ENCODE measurements at regions not wholly inside any gene's neighbourhood (a gene's known extent, or its start where the extent isn't known, plus 50 kb on each side); places are given as distances from the start of the nearest gene placed in this dataset.

DNA sequence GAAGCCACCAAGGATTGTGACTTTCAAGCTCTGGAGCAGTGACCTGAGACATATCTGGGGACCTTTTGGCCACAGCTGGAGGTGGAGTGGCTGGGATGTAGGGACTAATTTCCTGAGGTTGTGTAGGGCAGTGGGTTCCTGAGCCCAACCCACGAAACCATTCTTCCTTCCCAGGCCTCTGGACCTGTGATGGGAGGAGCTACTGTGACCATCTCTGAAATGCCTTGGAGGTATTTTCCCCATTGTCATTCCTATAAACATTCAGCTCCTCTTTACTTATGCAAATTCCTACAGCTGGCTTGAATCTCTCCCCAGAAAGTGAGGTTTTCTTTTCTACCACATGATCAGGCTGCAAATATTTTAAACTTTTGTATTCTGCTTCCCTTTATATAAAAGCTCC is 172.6 kb downstream of the TUSC1 start:
- H3K4me2 ChIP-seq (ENCODE audit: low read depth, low read length) = no peak overlapping the region
- WGBS (ENCODE audit: low lambda C conversion rate) = 0% methylated on average over 1 of the region's 1 CpG
- no peak overlapping the region for H3K4me3 ChIP-seq (replicated peaks in 1 of 3; ENCODE audit: insufficient read depth in 1 of 3, low read depth in 2 of 3, low read length in 3 of 3)
- no peak for ATAC-seq
- H3K9me3 ChIP-seq (ENCODE audit: low read length) = peaks cover 85% of the 10 kb centered on the region
- no peak overlapping the region for H3K9ac ChIP-seq (ENCODE audit: insufficient read depth, low read depth, low read length)
- ChIA-PET POLR2A (no interaction called here), CTCF (ENCODE audit: low intra/inter-chr PET ratio, low total read pairs) (no interaction called here)
- FAIRE-seq = no peak
- TF ChIP-seq, protein P1, sequence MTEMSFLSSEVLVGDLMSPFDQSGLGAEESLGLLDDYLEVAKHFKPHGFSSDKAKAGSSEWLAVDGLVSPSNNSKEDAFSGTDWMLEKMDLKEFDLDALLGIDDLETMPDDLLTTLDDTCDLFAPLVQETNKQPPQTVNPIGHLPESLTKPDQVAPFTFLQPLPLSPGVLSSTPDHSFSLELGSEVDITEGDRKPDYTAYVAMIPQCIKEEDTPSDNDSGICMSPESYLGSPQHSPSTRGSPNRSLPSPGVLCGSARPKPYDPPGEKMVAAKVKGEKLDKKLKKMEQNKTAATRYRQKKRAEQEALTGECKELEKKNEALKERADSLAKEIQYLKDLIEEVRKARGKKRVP (CRISPR knock-in tag; IDR thresholded peaks at IDR 0.05) = no peak
- TF ChIP-seq ZFP36L2 (CRISPR knock-in tag; IDR thresholded peaks at IDR 0.05) = no peak
- TF ChIP-seq DMAP1 (CRISPR knock-in tag; IDR thresholded peaks at IDR 0.05) = no peak
- TF ChIP-seq, protein P2, sequence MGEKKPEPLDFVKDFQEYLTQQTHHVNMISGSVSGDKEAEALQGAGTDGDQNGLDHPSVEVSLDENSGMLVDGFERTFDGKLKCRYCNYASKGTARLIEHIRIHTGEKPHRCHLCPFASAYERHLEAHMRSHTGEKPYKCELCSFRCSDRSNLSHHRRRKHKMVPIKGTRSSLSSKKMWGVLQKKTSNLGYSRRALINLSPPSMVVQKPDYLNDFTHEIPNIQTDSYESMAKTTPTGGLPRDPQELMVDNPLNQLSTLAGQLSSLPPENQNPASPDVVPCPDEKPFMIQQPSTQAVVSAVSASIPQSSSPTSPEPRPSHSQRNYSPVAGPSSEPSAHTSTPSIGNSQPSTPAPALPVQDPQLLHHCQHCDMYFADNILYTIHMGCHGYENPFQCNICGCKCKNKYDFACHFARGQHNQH (CRISPR knock-in tag; IDR thresholded peaks at IDR 0.05) = no peak
- no peak for TF ChIP-seq ZNF589 (CRISPR knock-in tag; conservative IDR thresholded peaks at IDR 0.05)
- no peak for TF ChIP-seq TBL1XR1 (IDR thresholded peaks at IDR 0.05; ENCODE audit: borderline replicate concordance, low read length, partially characterized antibody)
- TF ChIP-seq, protein P3, sequence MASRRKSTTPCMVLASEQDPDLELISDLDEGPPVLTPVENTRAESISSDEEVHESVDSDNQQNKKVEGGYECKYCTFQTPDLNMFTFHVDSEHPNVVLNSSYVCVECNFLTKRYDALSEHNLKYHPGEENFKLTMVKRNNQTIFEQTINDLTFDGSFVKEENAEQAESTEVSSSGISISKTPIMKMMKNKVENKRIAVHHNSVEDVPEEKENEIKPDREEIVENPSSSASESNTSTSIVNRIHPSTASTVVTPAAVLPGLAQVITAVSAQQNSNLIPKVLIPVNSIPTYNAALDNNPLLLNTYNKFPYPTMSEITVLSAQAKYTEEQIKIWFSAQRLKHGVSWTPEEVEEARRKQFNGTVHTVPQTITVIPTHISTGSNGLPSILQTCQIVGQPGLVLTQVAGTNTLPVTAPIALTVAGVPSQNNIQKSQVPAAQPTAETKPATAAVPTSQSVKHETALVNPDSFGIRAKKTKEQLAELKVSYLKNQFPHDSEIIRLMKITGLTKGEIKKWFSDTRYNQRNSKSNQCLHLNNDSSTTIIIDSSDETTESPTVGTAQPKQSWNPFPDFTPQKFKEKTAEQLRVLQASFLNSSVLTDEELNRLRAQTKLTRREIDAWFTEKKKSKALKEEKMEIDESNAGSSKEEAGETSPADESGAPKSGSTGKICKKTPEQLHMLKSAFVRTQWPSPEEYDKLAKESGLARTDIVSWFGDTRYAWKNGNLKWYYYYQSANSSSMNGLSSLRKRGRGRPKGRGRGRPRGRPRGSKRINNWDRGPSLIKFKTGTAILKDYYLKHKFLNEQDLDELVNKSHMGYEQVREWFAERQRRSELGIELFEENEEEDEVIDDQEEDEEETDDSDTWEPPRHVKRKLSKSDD (CRISPR knock-in tag; IDR thresholded peaks at IDR 0.05; ENCODE audit: low read depth) = no peak
- no peak overlapping the region for H3K27ac ChIP-seq (ENCODE audit: extremely low read length, insufficient read depth, low read length)
- no peaks in the 10 kb centered on the region for H3K4me1 ChIP-seq (ENCODE audit: insufficient read depth, low read length)
- H3K36me3 ChIP-seq (replicated peaks in 1 of 2; ENCODE audit: control insufficient read depth in 1 of 2, insufficient read depth in 2 of 2, low read length in 2 of 2) = no peaks in the 10 kb centered on the region
- H2AFZ ChIP-seq (ENCODE audit: low read length) = no peak overlapping the region
- H3K79me2 ChIP-seq (ENCODE audit: insufficient read depth, low read length) = no peaks in the 10 kb centered on the region
- no TSS peak for BruUV-seq (replicated peaks)
- no peaks in the 10 kb centered on the region for H3K27me3 ChIP-seq (ENCODE audit: control insufficient read depth in 1 of 2, insufficient read depth in 2 of 2, low read length in 2 of 2)
- in situ Hi-C loops (cut with HindIII; ENCODE audit: extremely low pct_ligation_motif_present, low pct_unique_long_range_greater_than_20kb) (no loop called here), intact Hi-C loops (cut with micrococcal nuclease; ENCODE audit: unreplicated experiment) (no loop called here)
- H4K20me1 ChIP-seq (ENCODE audit: insufficient read depth, low read length) = no peaks in the 10 kb centered on the region
- no peak for DNase-seq (ENCODE audit: low spot score)

Data from HepG2 (cell line).